ENCODE measurements at regions not wholly inside any gene's neighbourhood (a gene's known extent, or its start where the extent isn't known, plus 50 kb on each side); places are given as distances from the start of the nearest gene placed in this dataset.

DNA sequence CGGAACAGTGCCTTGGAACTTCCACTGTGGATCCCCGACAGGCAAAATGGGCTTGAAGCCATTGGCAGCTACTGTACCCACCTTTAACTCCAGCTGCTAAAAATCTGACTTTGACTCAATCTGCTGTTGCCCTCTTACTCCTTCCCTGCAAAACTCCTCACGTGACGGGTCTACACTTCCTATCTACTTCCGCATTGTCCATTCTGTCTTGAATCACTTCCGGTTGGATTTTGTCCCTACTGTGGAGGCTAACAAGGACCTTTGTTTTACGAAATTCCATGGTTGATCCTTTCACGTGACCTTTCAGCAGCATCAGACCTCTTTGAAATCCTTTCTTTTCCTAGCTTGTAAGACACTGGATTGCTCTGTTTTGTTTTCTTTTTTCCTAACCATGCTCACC is 268.4 kb downstream of the PRDM2 start:
- TF ChIP-seq CTCF (IDR thresholded peaks at IDR 0.05) = no peak
- DNase-seq (no peak), ATAC-seq (no peak)
- 75 to 79% methylated on average over 8 of the region's 8 CpGs for WGBS, 2 donors
- intact Hi-C loops (cut with DNase I) = loop anchor here in 8 of 10 donors (2.0 to 10.0 kb wide), 5 partner anchors 1076 to 1134 kb away; no protein-coding TSS in a partner anchor
- Histone ChIP-seq H3K27ac (no peak overlapping the region), H3K9me3 (peaks cover 0 to 28% (median 8%) of the 10 kb centered on the region in 11 donors), H3K36me3 (no peaks in the 10 kb centered on the region), H3K27me3 (peaks cover 0 to 43% (median 13%) of the 10 kb centered on the region in 7 donors), H3K4me1 (no peaks in the 10 kb centered on the region), H3K4me3 (no peak overlapping the region)

DNA sequence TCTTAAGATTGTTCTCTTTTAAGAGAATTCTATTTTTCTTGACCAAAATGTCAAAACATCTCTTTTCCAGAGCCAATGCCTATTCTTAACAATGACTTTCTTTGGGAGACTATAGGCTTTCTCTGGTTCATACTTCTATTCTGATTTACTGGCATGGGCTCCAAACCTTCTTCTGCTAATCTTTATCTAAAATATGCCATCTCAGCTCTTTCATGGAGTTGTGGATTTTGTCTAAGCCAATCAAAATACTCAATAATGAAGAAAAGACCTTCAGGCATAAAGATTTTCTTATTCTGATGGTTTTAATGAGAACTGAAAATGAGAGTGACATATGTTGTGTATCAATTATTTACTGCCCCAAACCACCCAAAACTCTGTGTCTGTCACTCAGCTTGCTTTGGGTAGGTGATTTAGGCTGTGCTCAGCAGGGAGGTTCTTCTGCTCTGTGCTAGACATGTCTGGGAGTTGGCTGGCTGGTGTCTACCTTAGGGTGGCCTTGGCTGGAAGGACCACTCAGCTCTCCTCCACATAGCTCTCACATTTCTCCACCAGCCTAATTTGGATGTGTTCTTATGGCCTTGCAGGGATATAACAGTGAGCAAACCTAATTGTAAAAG is 270.8 kb downstream of the PRDM2 start:
- H3K9me3 ChIP-seq = peaks cover 0 to 28% (median 8%) of the 10 kb centered on the region in 11 donors
- ATAC-seq = no peak

GRCh38 chr1:13976485-13976884 is 276.5 kb downstream of the PRDM2 start:
- ATAC-seq = no peak

More for the DNA sequence above, 270.8 kb downstream of the PRDM2 start:
- H3K36me3 ChIP-seq = no peaks in the 10 kb centered on the region
- no peaks in the 10 kb centered on the region for H3K4me1 ChIP-seq
- no peak for DNase-seq
- no peak overlapping the region for H3K27ac ChIP-seq
- peaks cover 0 to 28% (median 6%) of the 10 kb centered on the region in 7 donors for H3K27me3 ChIP-seq
- no peak overlapping the region for H3K4me3 ChIP-seq
- intact Hi-C loops (cut with DNase I) = no loop called here
- TF ChIP-seq CTCF (IDR thresholded peaks at IDR 0.05) = no peak

GRCh38 chr1:13981142-13981541 is 281.2 kb downstream of the PRDM2 start:
- Histone ChIP-seq H3K9me3 (no peaks in the 10 kb centered on the region), H3K4me1 (no peaks in the 10 kb centered on the region), H3K27me3 (peaks cover 0 to 8% (median 0%) of the 10 kb centered on the region in 7 donors), H3K4me3 (no peak overlapping the region), H3K36me3 (no peaks in the 10 kb centered on the region), H3K27ac (no peak overlapping the region)
- ATAC-seq = no peak
- no peak for DNase-seq
- TF ChIP-seq CTCF (IDR thresholded peaks at IDR 0.05) = no peak
- WGBS, 2 donors = 93 to 94% methylated on average over 2 of the region's 2 CpGs
- intact Hi-C loops (cut with DNase I) = no loop called here

More at GRCh38 chr1:13976485-13976884, 276.5 kb downstream of the PRDM2 start:
- no peak overlapping the region for H3K4me3 ChIP-seq
- WGBS, 2 donors = 79 to 80% methylated on average over 2 of the region's 2 CpGs
- TF ChIP-seq CTCF (IDR thresholded peaks at IDR 0.05) = no peak
- no peaks in the 10 kb centered on the region for H3K4me1 ChIP-seq
- peaks cover 0 to 5% (median 0%) of the 10 kb centered on the region in 7 donors for H3K27me3 ChIP-seq
- H3K27ac ChIP-seq = no peak overlapping the region
- H3K9me3 ChIP-seq = peaks cover 0 to 5% (median 0%) of the 10 kb centered on the region in 11 donors
- intact Hi-C loops (cut with DNase I) = no loop called here
- no peak for DNase-seq
- no peaks in the 10 kb centered on the region for H3K36me3 ChIP-seq

Measured in heart right ventricle (tissue), 16 donors.